Heart right ventricle (tissue), 16 donors: ENCODE measurements at regions not wholly inside any gene's neighbourhood (a gene's known extent, or its start where the extent isn't known, plus 50 kb on each side); places are given as distances from the start of the nearest gene placed in this dataset.
"Not testable (repeated sequence)": the region's sequence is repeated elsewhere in the genome, so short reads cannot be mapped to it uniquely, and the experiment has no call there.

Source experiments
- ATAC-seq, 8 donors: fragments of 200-7000 bp; cut with Tn5 transposase; one replicate each; pipeline ENCODE4 v1.9.1; 2020; ENCODE audit warnings: mild to moderate bottlenecking in 8 of 8, moderate library complexity in 8 of 8, moderate number of reproducible peaks in 1 of 8
- DNase-seq, 2 donors: peaks; one replicate each; pipeline ENCODE4 v3.0.0-alpha.2; 2020
- H3K27ac ChIP-seq, 10 donors: fragments of 200-600 bp; sonication (generic) in 2 of 10; one replicate each; pipeline versions ENCODE4 v1.5.0 to v1.8.0; 2020 to 2022; ENCODE audit warnings: mild to moderate bottlenecking in 3 of 10
- H3K27me3 ChIP-seq, 7 donors: fragments of 200-600 bp; one replicate each; pipeline ENCODE4 v1.8.0; 2021 to 2022; ENCODE audit warnings: mild to moderate bottlenecking in 2 of 7
- H3K36me3 ChIP-seq, 9 donors: fragments of 200-600 bp; sonication (generic) in 1 of 9; one replicate each; pipeline versions ENCODE4 v1.5.0 to v1.8.0; 2020 to 2022; ENCODE audit warnings: mild to moderate bottlenecking in 2 of 9
- H3K4me1 ChIP-seq, 9 donors: fragments of 200-600 bp; sonication (generic) in 1 of 9; one replicate each; pipeline versions ENCODE4 v1.5.0 to v1.8.0; 2020 to 2022; ENCODE audit warnings: mild to moderate bottlenecking in 4 of 9
- H3K4me3 ChIP-seq, 10 donors: fragments of 200-600 bp; sonication (generic) in 2 of 10; one replicate each; pipeline versions ENCODE4 v1.5.0 to v1.8.0; 2020 to 2022; ENCODE audit warnings: mild to moderate bottlenecking in 7 of 10, moderate library complexity in 2 of 10
- H3K9me3 ChIP-seq, 11 donors: fragments of 200-600 bp in 10 of 11; sonication (generic) in 2 of 11; one replicate each; pipeline versions ENCODE4 v1.5.0 to v1.8.0; 2013 to 2022; ENCODE audit warnings: mild to moderate bottlenecking in 2 of 11, control low read depth in 1 of 11, moderate library complexity in 1 of 11
- WGBS, 2 donors: extraction: QIAGEN DNeasy Blood & Tissue Kit; methylation state at CpG; one replicate each; pipeline ENCODE4 v1.1.7; 2013; ENCODE audit warnings: inconsistent platforms in 1 of 2; 5-methylcytosine and 5-hydroxymethylcytosine counted together
- intact Hi-C, 10 donors: fragments of 100-400 bp; cut with DNase I; formaldehyde crosslinking; loops; one replicate each; pipeline versions ENCODE4 v1.11.1 to v1.14.2; 2022
- TF ChIP-seq, protein P1 (sequence below), 9 donors: fragments of 200-600 bp; sonication (generic) in 2 of 9; IDR thresholded peaks; one replicate each; pipeline versions ENCODE4 v1.5.0 to v1.8.0; 2021 to 2022; ENCODE audit warnings: antibody characterized with exemption in 9 of 9, mild to moderate bottlenecking in 5 of 9, moderate library complexity in 1 of 9
- donor health status: Arrhythmogenic right ventricular cardiomyopathy.
- donor health status: ischemic (EF 13 %, LVEDD 7.1; RV severe dilation, severe dysfunction).
- donor health status: healthy with polysubstance abuse.
- donor health status: DM: no; HTN: yes; CAD: no.
- donor health status: DM: no; HTN: no; CAD: no.
- donor health status: ischemic (EF 25% LVEDD 6.9; RV normal size, moderate dysfunction).
- donor health status: ischemic (EF 25% LVEDD 5.7; RV mildly dilated, moderate dysfunction).
- donor health status: healthy.
- donor health status: DM: yes; HTN: yes; CAD: no.
- donor health status: Ischemic cardiomyopathy.
- donor health status: ischemic (EF 35%, LVEDD 5.7; RV mildly dilated, moderate dysfunction).
- donor health status: nonischemic (EF 11% LVEDD 7.7; RV severe dilation, severe dysfunction).
- donor health status: DM: yes; HTN: yes; CAD: no.
- donor health status: PGD.
- donor health status: ischemic (EF 29% LVEDD 5.4; RV normal size, mild dysfunction).
- donor health status: nonischemic (EF 23%, LVEDD 6.1; RV moderate dilation, normal function).

DNA sequence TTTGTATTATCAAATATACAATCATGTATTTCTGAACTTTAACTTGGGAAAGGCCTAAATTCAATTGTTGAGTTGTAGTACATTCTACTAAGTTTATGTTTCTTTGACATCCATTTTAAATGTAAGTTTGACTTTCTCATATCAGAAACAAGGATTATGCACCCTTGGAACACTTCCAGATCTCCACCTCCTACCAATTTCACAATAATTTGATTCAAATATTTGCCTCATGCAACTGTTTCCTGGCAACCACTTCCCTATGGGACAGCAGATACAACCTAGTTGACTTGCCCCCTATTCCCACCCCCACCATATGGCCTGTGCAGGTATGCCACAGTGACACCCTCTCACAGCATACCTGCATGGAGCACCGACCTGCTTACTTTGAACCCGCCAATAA, 506.4 kb upstream of the PABPC4L start:
- Histone ChIP-seq H3K4me3 (no peak overlapping the region), H3K27ac (no peak overlapping the region), H3K9me3 (peaks cover 0 to 4% (median 0%) of the 10 kb centered on the region in 11 donors), H3K36me3 (no peaks in the 10 kb centered on the region), H3K4me1 (no peaks in the 10 kb centered on the region), H3K27me3 (no peaks in the 10 kb centered on the region)
- DNase-seq (no peak), ATAC-seq (no peak)
- intact Hi-C loops = no loop called here
- TF ChIP-seq, protein P1, sequence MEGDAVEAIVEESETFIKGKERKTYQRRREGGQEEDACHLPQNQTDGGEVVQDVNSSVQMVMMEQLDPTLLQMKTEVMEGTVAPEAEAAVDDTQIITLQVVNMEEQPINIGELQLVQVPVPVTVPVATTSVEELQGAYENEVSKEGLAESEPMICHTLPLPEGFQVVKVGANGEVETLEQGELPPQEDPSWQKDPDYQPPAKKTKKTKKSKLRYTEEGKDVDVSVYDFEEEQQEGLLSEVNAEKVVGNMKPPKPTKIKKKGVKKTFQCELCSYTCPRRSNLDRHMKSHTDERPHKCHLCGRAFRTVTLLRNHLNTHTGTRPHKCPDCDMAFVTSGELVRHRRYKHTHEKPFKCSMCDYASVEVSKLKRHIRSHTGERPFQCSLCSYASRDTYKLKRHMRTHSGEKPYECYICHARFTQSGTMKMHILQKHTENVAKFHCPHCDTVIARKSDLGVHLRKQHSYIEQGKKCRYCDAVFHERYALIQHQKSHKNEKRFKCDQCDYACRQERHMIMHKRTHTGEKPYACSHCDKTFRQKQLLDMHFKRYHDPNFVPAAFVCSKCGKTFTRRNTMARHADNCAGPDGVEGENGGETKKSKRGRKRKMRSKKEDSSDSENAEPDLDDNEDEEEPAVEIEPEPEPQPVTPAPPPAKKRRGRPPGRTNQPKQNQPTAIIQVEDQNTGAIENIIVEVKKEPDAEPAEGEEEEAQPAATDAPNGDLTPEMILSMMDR (IDR thresholded peaks at IDR 0.05) = no peak
- 92 to 94% methylated on average over 2 of the region's 2 CpGs for WGBS, 2 donors

DNA sequence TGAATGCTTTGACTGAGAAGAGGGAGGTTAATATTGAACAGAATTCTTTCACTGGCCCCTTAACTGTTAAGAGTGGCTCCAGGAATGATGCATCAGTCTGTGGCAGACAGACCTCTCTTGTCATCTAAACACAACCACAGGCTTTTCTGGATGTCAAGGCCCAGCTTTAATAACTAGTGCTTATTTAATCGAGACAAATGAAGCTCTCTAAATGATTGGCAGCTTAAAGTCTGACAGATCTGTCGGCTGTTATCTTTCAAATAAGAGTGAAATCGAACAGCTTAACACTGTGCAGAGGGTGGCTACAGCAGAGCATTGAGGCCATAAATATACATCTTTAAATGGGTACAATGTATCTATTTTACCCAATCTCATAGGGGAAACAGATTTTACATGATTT, 500.8 kb upstream of the PABPC4L start:
- Histone ChIP-seq H3K27me3 (no peaks in the 10 kb centered on the region), H3K9me3 (peaks cover 0 to 7% (median 0%) of the 10 kb centered on the region in 11 donors), H3K4me1 (no peaks in the 10 kb centered on the region), H3K4me3 (no peak overlapping the region), H3K36me3 (no peaks in the 10 kb centered on the region), H3K27ac (no peak overlapping the region)
- DNase-seq = no peak
- 29 to 34% methylated on average over 3 of the region's 3 CpGs for WGBS, 2 donors
- no peak for ATAC-seq
- intact Hi-C loops = no loop called here
- TF ChIP-seq, protein P1 (IDR thresholded peaks at IDR 0.05) = no peak

DNA sequence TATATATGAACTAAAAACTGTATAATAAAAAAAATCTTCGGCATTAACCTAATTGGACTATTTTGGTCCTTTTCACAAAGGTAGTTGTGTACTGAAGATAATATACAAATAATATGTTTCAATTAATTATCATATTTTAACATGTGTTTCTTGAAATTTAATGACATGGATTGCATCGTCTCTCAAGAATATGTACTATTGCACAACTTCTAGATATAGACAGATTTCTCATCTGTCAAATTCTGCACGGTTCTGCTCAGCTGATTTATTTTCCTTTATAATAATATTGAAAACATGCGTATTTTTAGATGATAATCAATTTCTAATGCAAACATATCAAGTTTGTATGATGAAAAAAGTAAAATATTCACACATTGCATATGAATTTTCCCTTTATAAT, 498.7 kb upstream of the PABPC4L start:
- intact Hi-C loops = no loop called here
- no peak for ATAC-seq
- TF ChIP-seq, protein P1 (IDR thresholded peaks at IDR 0.05) = no peak
- DNase-seq = no peak
- Histone ChIP-seq H3K9me3 (peaks cover 0 to 7% (median 0%) of the 10 kb centered on the region in 11 donors), H3K4me3 (no peak overlapping the region), H3K27me3 (no peaks in the 10 kb centered on the region), H3K4me1 (no peaks in the 10 kb centered on the region), H3K36me3 (no peaks in the 10 kb centered on the region), H3K27ac (no peak overlapping the region)
- WGBS, 2 donors = 88 to 90% methylated on average over 4 of the region's 4 CpGs

DNA sequence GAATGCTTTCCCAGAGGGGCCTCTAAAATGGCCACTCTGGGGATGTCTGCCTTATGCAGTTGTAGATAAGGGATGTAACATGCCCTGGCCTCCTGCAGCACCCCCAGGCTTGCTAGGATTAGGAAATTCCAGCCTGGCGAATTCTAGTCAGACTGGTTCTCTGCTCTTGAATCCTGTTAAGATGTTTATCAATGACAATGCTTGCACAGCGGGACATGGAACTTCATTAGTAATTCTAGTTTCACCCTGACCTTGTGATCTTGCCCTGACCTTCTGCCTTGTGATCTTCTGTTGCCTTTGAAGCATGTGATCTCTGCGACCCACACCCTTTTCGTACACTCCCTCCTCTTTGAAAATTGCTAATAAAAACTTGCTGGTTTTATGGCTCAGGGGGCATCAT, 497.2 kb upstream of the PABPC4L start:
- H3K4me1 ChIP-seq, H3K27ac ChIP-seq, H3K27me3 ChIP-seq, DNase-seq, H3K9me3 ChIP-seq, intact Hi-C loops, H3K4me3 ChIP-seq, H3K36me3 ChIP-seq, ATAC-seq: not testable (repeated sequence)
- WGBS, 2 donors = 92 to 95% methylated on average over 4 of the region's 4 CpGs

DNA sequence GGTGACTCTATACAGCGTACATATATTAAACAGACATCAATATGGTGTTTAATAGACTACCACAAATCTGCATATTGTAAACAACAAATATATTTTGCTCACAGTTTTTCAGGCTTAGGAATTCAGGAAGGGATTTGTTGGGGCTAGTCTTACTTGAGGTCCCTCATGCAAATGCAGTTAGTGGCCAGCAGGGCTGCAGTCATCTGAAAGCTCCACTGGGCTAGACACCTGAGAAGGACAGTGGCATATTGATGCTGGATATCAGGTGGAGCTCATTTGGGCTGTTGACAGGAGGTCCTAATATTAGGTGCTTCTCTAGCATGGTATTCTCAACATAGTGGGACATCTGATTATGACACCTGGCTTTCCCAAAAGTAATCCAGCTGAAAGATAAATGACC, 493.8 kb upstream of the PABPC4L start:
- H3K4me3 ChIP-seq = no peak overlapping the region
- TF ChIP-seq, protein P1 (IDR thresholded peaks at IDR 0.05) = no peak
- 84 to 92% methylated on average over 1 of the region's 1 CpG for WGBS, 2 donors
- no peak for ATAC-seq
- no peaks in the 10 kb centered on the region for H3K27me3 ChIP-seq
- H3K4me1 ChIP-seq = no peaks in the 10 kb centered on the region
- intact Hi-C loops = no loop called here
- no peaks in the 10 kb centered on the region for H3K36me3 ChIP-seq
- peaks cover 0 to 7% (median 0%) of the 10 kb centered on the region in 11 donors for H3K9me3 ChIP-seq
- no peak for DNase-seq
- H3K27ac ChIP-seq = no peak overlapping the region
